Thyroid gland (tissue), 4 donors: ENCODE measurements at regions not wholly inside any gene's neighbourhood (a gene's known extent, or its start where the extent isn't known, plus 50 kb on each side); places are given as distances from the start of the nearest gene placed in this dataset.

Source experiments
- CTCF ChIP-seq, 6 experiments: fragments of 200-600 bp in 3 of 6; fragments of 450-650 bp in 3 of 6; sonication (generic) in 3 of 6; IDR thresholded peaks; one replicate each; pipeline ENCODE4 v1.5.1; 2016 to 2019; ENCODE audit warnings: antibody characterized with exemption in 6 of 6, mild to moderate bottlenecking in 2 of 6, inconsistent platforms in 1 of 6, moderate library complexity in 1 of 6
- POLR2A ChIP-seq, 2 donors: fragments of 450-650 bp; IDR thresholded peaks; one replicate each; pipeline ENCODE4 v1.6.1; 2017; ENCODE audit warnings: antibody characterized with exemption in 2 of 2, mild to moderate bottlenecking in 2 of 2, moderate library complexity in 1 of 2

DNA sequence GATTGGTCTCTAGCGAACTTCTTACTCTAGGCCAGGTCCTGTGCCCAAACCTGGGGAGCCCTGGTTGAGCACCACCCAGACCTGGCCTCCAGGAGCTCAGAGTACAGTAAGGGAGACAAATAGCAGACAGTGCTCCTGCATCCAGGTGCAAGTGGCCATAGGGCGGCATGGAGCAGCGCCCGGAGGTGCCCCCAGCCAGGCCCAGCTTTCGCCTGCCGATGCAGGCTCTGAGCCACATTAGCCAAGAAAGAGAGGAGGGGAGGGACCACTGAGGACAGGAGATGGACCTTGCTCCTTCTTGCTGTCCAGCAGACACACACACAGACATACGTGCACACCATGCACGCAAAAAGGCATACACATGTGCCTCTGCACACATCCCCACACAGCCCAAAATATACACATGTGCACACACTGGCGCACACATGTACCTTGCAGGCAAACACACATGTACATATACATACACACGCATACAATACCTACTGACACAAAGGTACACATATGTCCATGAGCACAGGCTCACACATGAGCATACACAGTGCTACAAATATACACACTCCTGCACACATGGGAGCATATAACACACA, 68.7 kb upstream of the FGF3 start:
- no peak for TF ChIP-seq CTCF (IDR thresholded peaks at IDR 0.05)
- no peak for TF ChIP-seq POLR2A (IDR thresholded peaks at IDR 0.05)
